B cell (primary cell): ENCODE measurements at regions not wholly inside any gene's neighbourhood (a gene's known extent, or its start where the extent isn't known, plus 50 kb on each side); places are given as distances from the start of the nearest gene placed in this dataset.

Source experiments
- EZH2 ChIP-seq: IDR thresholded peaks from 2 replicates; pipeline ENCODE4 v1.6.1; 2012; ENCODE audit warnings: borderline replicate concordance, low read depth, mild to moderate bottlenecking, moderate library complexity, low read length; ENCODE audit not compliant: insufficient read depth, poor library complexity, severe bottlenecking
- TF ChIP-seq, protein P1 (sequence below): fragments of 200-600 bp; IDR thresholded peaks from one replicate; pipeline ENCODE4 v1.8.0; 2022; ENCODE audit warnings: antibody characterized with exemption, mild to moderate bottlenecking

DNA sequence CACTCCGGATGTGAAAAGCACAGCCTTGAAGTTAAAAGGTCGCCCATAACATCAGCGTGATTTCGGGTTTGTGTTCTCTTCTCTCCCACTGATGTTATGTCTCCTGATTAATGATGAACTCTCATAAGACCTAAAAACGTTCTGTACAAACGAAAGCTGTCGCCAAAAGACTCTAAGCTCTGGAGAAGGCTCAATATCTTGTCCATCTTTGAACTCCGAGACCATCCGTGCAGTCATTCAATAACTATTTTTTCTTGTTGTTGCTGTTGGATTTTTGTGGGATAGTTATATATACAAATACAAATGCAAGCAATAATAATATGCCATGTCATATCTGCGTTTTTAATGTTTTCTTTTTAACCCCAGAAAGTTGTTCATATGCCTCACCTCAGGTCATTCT is 291.8 kb upstream of the MARCKS start:
- TF ChIP-seq, protein P1, sequence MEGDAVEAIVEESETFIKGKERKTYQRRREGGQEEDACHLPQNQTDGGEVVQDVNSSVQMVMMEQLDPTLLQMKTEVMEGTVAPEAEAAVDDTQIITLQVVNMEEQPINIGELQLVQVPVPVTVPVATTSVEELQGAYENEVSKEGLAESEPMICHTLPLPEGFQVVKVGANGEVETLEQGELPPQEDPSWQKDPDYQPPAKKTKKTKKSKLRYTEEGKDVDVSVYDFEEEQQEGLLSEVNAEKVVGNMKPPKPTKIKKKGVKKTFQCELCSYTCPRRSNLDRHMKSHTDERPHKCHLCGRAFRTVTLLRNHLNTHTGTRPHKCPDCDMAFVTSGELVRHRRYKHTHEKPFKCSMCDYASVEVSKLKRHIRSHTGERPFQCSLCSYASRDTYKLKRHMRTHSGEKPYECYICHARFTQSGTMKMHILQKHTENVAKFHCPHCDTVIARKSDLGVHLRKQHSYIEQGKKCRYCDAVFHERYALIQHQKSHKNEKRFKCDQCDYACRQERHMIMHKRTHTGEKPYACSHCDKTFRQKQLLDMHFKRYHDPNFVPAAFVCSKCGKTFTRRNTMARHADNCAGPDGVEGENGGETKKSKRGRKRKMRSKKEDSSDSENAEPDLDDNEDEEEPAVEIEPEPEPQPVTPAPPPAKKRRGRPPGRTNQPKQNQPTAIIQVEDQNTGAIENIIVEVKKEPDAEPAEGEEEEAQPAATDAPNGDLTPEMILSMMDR = no peak
- no peak for TF ChIP-seq EZH2
